Stomach (tissue), 4 donors: ENCODE measurements at regions not wholly inside any gene's neighbourhood (a gene's known extent, or its start where the extent isn't known, plus 50 kb on each side); places are given as distances from the start of the nearest gene placed in this dataset.

Experiments used
- CTCF ChIP-seq, 7 experiments: fragments of 450-650 bp in 4 of 7; fragments of 200-600 bp in 3 of 7; sonication (generic) in 3 of 7; IDR thresholded peaks; one replicate each; pipeline ENCODE4 v1.5.1; 2016 to 2019; ENCODE audit warnings: antibody characterized with exemption in 7 of 7, control low read depth in 2 of 7, mild to moderate bottlenecking in 1 of 7
- EP300 ChIP-seq: sonication (generic); formaldehyde crosslinking; IDR thresholded peaks from one replicate; pipeline ENCODE4 v1.6.1; 2017; ENCODE audit warnings: antibody characterized with exemption
- POLR2A ChIP-seq, 4 donors: fragments of 450-650 bp; IDR thresholded peaks; one replicate each; pipeline ENCODE4 v1.6.1; 2016; ENCODE audit warnings: antibody characterized with exemption in 4 of 4, control low read depth in 2 of 4, mild to moderate bottlenecking in 1 of 4, moderate library complexity in 1 of 4
- POLR2AphosphoS5 ChIP-seq, 3 donors: sonication (generic); formaldehyde crosslinking; IDR thresholded peaks; one replicate each; pipeline ENCODE4 v1.6.1; 2016; ENCODE audit warnings: antibody characterized with exemption in 3 of 3

GRCh38 chrX:18047491-18047890, 173.2 kb downstream of the BEND2 start:
- no peak for TF ChIP-seq POLR2A (IDR thresholded peaks at IDR 0.05)
- TF ChIP-seq POLR2AphosphoS5 (IDR thresholded peaks at IDR 0.05), result no peak
- no peak for TF ChIP-seq CTCF (IDR thresholded peaks at IDR 0.05)
- TF ChIP-seq EP300, result no peak
